ENCODE measurements at regions not wholly inside any gene's neighbourhood (a gene's known extent, or its start where the extent isn't known, plus 50 kb on each side); places are given as distances from the start of the nearest gene placed in this dataset.

- H3K27me3 Mint-ChIP-seq, result peaks cover 16% of the 10 kb centered on the region
Observed at GRCh38 chr1:9424261-9424660, 115.0 kb upstream of the SLC25A33 start.

GRCh38 chr1:9425859-9426258 lies 113.4 kb upstream of the SLC25A33 start:
- peak overlapping the region; percentile 19 for H3K27ac Mint-ChIP-seq
- TF ChIP-seq, protein P1, sequence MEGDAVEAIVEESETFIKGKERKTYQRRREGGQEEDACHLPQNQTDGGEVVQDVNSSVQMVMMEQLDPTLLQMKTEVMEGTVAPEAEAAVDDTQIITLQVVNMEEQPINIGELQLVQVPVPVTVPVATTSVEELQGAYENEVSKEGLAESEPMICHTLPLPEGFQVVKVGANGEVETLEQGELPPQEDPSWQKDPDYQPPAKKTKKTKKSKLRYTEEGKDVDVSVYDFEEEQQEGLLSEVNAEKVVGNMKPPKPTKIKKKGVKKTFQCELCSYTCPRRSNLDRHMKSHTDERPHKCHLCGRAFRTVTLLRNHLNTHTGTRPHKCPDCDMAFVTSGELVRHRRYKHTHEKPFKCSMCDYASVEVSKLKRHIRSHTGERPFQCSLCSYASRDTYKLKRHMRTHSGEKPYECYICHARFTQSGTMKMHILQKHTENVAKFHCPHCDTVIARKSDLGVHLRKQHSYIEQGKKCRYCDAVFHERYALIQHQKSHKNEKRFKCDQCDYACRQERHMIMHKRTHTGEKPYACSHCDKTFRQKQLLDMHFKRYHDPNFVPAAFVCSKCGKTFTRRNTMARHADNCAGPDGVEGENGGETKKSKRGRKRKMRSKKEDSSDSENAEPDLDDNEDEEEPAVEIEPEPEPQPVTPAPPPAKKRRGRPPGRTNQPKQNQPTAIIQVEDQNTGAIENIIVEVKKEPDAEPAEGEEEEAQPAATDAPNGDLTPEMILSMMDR (IDR thresholded peaks at IDR 0.05), result no peak
- ATAC-seq (no peak), DNase-seq (peak; percentile 30)
- ChIA-PET POLR2A (interaction anchor here (0.6 to 2.6 kb wide), 7 partner anchors 12 to 256 kb away, joined by 3 to 17 read pairs (median 3); no protein-coding TSS in a partner anchor), CTCF (interaction anchor here (0.7 to 3.0 kb wide), 3 partner anchors 13 to 137 kb away, joined by 4 to 14 read pairs (median 7); no protein-coding TSS in a partner anchor)
- H3K27me3 Mint-ChIP-seq, result peaks cover 16% of the 10 kb centered on the region
- H3K36me3 Mint-ChIP-seq (ENCODE audit: low read depth), result peaks cover 2% of the 10 kb centered on the region
- H3K4me3 Mint-ChIP-seq, result peak overlapping the region; percentile 40
- intact Hi-C loops (cut with micrococcal nuclease), result loop anchor here (2.0 kb wide), 1 partner anchor 13 kb away; no protein-coding TSS in a partner anchor
- peaks cover 49% of the 10 kb centered on the region for H3K4me1 Mint-ChIP-seq (ENCODE audit: low read depth)
- H3K9me3 Mint-ChIP-seq, result no peaks in the 10 kb centered on the region

More at GRCh38 chr1:9424261-9424660, 115.0 kb upstream of the SLC25A33 start:
- H3K36me3 Mint-ChIP-seq (ENCODE audit: low read depth), result peaks cover 2% of the 10 kb centered on the region
- DNase-seq, result no peak
- H3K9me3 Mint-ChIP-seq, result no peaks in the 10 kb centered on the region
- ChIA-PET POLR2A (interaction anchor here (2.6 kb wide), 1 partner anchor 11 kb away, joined by 17 read pairs; no protein-coding TSS in a partner anchor), CTCF (interaction anchor here (1.2 to 1.9 kb wide), 4 partner anchors 11 to 157 kb away, joined by 3 to 5 read pairs (median 4); no protein-coding TSS in a partner anchor)
- ATAC-seq, result no peak
- peaks cover 39% of the 10 kb centered on the region for H3K4me1 Mint-ChIP-seq (ENCODE audit: low read depth)
- no peak overlapping the region for H3K27ac Mint-ChIP-seq
- intact Hi-C loops (cut with micrococcal nuclease), result no loop called here
- no peak overlapping the region for H3K4me3 Mint-ChIP-seq
- TF ChIP-seq, protein P1 (IDR thresholded peaks at IDR 0.05), result no peak

- ChIA-PET CTCF (interaction anchor here (0.7 to 3.0 kb wide), 3 partner anchors 13 to 137 kb away, joined by 3 to 14 read pairs (median 7); no protein-coding TSS in a partner anchor), POLR2A (interaction anchor here (0.6 to 2.6 kb wide), 8 partner anchors 13 to 257 kb away, joined by 3 to 17 read pairs (median 3); no protein-coding TSS in a partner anchor)
- ATAC-seq (peak; percentile 26), DNase-seq (peak; percentile 91)
- Mint-ChIP-seq H3K4me1 (ENCODE audit: low read depth) (peaks cover 45% of the 10 kb centered on the region), H3K36me3 (ENCODE audit: low read depth) (peaks cover 2% of the 10 kb centered on the region), H3K27me3 (peaks cover 16% of the 10 kb centered on the region), H3K27ac (peak overlapping the region; percentile 19), H3K9me3 (no peaks in the 10 kb centered on the region), H3K4me3 (peak overlapping the region; percentile 40)
- intact Hi-C loops (cut with micrococcal nuclease), result loop anchor here (2.0 kb wide), 1 partner anchor 14 kb away; no protein-coding TSS in a partner anchor
- TF ChIP-seq, protein P1 (IDR thresholded peaks at IDR 0.05), result no peak
Observed at GRCh38 chr1:9426291-9426711, 113.0 kb upstream of the SLC25A33 start.

- no peak for DNase-seq
- Mint-ChIP-seq H3K4me3 (no peak overlapping the region), H3K4me1 (ENCODE audit: low read depth) (peaks cover 45% of the 10 kb centered on the region), H3K36me3 (ENCODE audit: low read depth) (peaks cover 2% of the 10 kb centered on the region), H3K27me3 (peaks cover 16% of the 10 kb centered on the region), H3K27ac (no peak overlapping the region), H3K9me3 (no peaks in the 10 kb centered on the region)
- ATAC-seq, result no peak
- TF ChIP-seq, protein P1 (IDR thresholded peaks at IDR 0.05), result no peak
- CTCF ChIA-PET, result interaction anchor here (1.7 to 3.0 kb wide), 2 partner anchors 14 to 138 kb away, joined by 7 to 14 read pairs; no protein-coding TSS in a partner anchor
- intact Hi-C loops (cut with micrococcal nuclease), result loop anchor here (2.0 kb wide), 1 partner anchor 15 kb away; no protein-coding TSS in a partner anchor
- POLR2A ChIA-PET, result interaction anchor here (0.8 to 1.3 kb wide), 3 partner anchors 18 to 135 kb away, joined by 3 read pairs; partner anchors contain the start of gene SPSB1
Observed at GRCh38 chr1:9427388-9427787, 111.9 kb upstream of the SLC25A33 start.
